ENCODE measurements at regions not wholly inside any gene's neighbourhood (a gene's known extent, or its start where the extent isn't known, plus 50 kb on each side); places are given as distances from the start of the nearest gene placed in this dataset.

GRCh38 chr13:109655206-109655600 is 131.2 kb downstream of the IRS2 start:
- H3K4me1 ChIP-seq (ENCODE audit: control insufficient read depth in 1 of 2, insufficient read depth in 1 of 2, low read depth in 1 of 2, low read length in 1 of 2) = peaks cover 67 to 72% of the 10 kb centered on the region in 2 experiments
- no peaks in the 10 kb centered on the region for H3K36me3 ChIP-seq
- H3K4me3 ChIP-seq (ENCODE audit: low read depth in 1 of 2, low read length in 1 of 2) = peak overlapping the region; percentile 25 to 44
- peak overlapping the region; percentile 95 for H3K27ac ChIP-seq
- H3K27me3 ChIP-seq = no peaks in the 10 kb centered on the region
- no peaks in the 10 kb centered on the region for H3K9me3 ChIP-seq
- TF ChIP-seq CTCF (IDR thresholded peaks at IDR 0.05) = no peak

DNA sequence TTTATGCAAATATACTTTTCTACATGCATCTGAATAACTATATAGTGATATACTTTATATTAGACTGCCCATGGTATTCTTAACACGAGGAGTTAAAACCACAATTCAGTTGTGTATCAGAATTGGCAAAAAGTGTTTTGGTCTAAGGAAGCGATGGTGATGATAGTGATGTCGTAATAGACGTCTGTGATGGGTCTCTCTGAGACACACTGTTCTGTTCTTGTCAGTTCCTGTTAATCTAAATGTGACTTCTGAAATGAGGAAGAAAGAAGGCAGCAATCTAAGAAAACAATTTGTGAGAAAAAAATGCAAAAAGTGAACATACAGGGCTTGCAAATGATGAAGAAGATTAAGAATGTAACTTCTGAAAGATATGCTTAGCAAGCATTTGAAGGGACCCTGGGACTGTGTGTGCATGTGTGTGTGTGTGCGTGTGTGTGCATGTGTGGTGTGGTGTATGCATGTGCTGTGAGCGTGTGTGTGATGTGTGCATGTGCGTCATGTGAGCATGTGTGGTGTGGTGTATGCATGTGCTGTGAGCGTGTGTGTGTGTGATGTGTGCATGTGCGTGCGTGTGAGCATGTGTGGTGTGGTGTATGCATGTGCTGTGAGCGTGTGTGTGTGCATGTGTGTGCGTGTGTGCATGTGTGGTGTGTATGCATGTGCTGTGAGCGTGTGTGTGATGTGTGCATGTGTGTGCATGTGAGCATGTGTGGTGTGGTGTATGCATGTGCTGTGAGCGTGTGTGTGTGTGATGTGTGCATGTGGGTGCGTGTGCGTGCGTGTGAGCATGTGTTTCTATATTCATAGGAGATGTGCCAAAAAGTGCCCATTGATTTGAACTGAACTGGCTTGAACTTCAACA is 131.8 kb downstream of the IRS2 start:
- H3K9me3 ChIP-seq = no peaks in the 10 kb centered on the region
- peaks cover 71 to 79% of the 10 kb centered on the region in 2 experiments for H3K4me1 ChIP-seq (ENCODE audit: control insufficient read depth in 1 of 2, insufficient read depth in 1 of 2, low read depth in 1 of 2, low read length in 1 of 2)
- peak overlapping the region; percentile 25 to 44 for H3K4me3 ChIP-seq (ENCODE audit: low read depth in 1 of 2, low read length in 1 of 2)
- no peaks in the 10 kb centered on the region for H3K36me3 ChIP-seq
- H3K27me3 ChIP-seq = no peaks in the 10 kb centered on the region
- TF ChIP-seq CTCF (IDR thresholded peaks at IDR 0.05) = no peak
- H3K27ac ChIP-seq = peak overlapping the region; percentile 95

DNA sequence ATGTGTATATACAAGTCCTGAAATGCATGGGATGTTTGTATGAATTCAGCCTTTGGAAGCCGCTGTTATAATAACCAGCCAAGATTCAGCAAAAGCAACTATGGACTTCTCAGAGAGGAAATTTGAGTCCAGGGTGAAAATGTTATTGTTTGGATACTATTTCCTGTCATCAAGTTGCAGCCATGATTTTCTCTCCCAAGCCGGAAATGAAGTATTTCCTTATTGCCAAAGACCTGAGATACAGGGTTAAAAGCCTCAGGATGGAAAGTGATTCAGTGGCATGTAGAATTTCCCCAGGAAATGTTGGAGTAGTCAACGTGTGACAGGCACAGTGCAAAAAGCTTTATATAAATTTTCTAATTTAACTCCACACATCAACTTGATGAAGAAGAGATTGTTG is 133.9 kb downstream of the IRS2 start:
- peak overlapping the region; percentile 95 for H3K27ac ChIP-seq
- H3K9me3 ChIP-seq = no peaks in the 10 kb centered on the region
- H3K4me1 ChIP-seq (ENCODE audit: control insufficient read depth in 1 of 2, insufficient read depth in 1 of 2, low read depth in 1 of 2, low read length in 1 of 2) = peaks cover 71 to 90% of the 10 kb centered on the region in 2 experiments
- H3K4me3 ChIP-seq (ENCODE audit: low read depth in 1 of 2, low read length in 1 of 2) = peak overlapping the region in 1 of 2 experiments; percentile 27
- TF ChIP-seq CTCF (IDR thresholded peaks at IDR 0.05) = no peak
- no peaks in the 10 kb centered on the region for H3K36me3 ChIP-seq
- H3K27me3 ChIP-seq = no peaks in the 10 kb centered on the region

DNA sequence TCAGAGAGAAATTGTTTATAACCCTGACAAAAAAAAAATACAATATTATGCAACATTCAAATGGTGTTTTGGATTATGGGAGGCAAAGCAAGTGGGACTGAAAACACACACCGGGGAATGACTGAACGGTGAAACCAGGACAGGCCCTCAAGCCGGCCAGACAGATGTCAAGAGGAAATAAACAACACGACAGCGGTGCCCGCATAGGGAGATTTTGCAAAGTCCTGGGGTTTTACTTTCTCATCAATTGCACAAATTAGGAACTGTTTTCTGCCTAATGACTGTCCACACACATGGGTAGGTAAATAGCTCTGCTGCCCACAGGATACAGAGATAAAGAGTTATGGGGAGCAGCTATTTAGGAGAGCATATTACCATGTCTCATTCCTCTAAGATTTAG is 134.5 kb downstream of the IRS2 start:
- Histone ChIP-seq H3K4me1 (ENCODE audit: control insufficient read depth in 1 of 2, insufficient read depth in 1 of 2, low read depth in 1 of 2, low read length in 1 of 2) (peaks cover 70 to 84% of the 10 kb centered on the region in 2 experiments), H3K27ac (peak overlapping the region; percentile 95), H3K9me3 (no peaks in the 10 kb centered on the region), H3K36me3 (no peaks in the 10 kb centered on the region), H3K27me3 (no peaks in the 10 kb centered on the region), H3K4me3 (ENCODE audit: low read depth in 1 of 2, low read length in 1 of 2) (peak overlapping the region; percentile 9 to 27)
- no peak for TF ChIP-seq CTCF (IDR thresholded peaks at IDR 0.05)

DNA sequence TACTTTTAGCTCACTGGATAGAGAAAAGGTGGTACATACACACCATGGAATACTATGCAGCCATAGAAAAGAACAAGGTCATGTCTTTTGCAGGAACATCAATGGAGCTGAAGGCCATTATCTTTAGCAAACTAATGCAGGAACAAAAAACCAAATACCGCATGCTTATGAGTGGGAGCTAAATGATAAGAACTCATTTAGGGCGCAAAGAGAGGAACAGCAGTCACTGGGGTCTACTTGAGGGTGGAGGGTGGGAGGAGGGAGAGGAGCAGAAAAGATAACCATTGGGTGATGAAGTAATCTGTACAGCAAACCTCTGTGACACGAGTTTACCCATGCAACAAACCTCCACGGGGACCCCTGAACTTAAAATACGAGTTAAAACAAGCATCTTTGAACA is 135.1 kb downstream of the IRS2 start:
- Histone ChIP-seq H3K27ac (peak overlapping the region; percentile 95), H3K9me3 (no peaks in the 10 kb centered on the region), H3K4me3 (ENCODE audit: low read depth in 1 of 2, low read length in 1 of 2) (peak overlapping the region; percentile 9 to 19), H3K36me3 (no peaks in the 10 kb centered on the region), H3K4me1 (ENCODE audit: control insufficient read depth in 1 of 2, insufficient read depth in 1 of 2, low read depth in 1 of 2, low read length in 1 of 2) (peaks cover 65 to 79% of the 10 kb centered on the region in 2 experiments), H3K27me3 (no peaks in the 10 kb centered on the region)
- TF ChIP-seq CTCF (IDR thresholded peaks at IDR 0.05) = no peak

Data from neutrophil (primary cell).